Neural cell (in vitro differentiated cells): ENCODE measurements at regions not wholly inside any gene's neighbourhood (a gene's known extent, or its start where the extent isn't known, plus 50 kb on each side); places are given as distances from the start of the nearest gene placed in this dataset.

Experiments used
- H2AFZ ChIP-seq: fragments of 200-600, 300-800 bp; sonication (generic), shearing (Covaris generic); 2 replicates; pipeline ENCODE4 v1.6.0; 2014; ENCODE audit warnings: low read depth, mild to moderate bottlenecking, antibody characterized with exemption, low read length, moderate library complexity
- H3F3A ChIP-seq: fragments of 200-600 bp; shearing (Covaris generic); 2 replicates; pipeline ENCODE4 v1.6.1; 2016; ENCODE audit warnings: mild to moderate bottlenecking, moderate library complexity, mixed read lengths, antibody characterized with exemption, low read length; ENCODE audit not compliant: insufficient read depth, poor library complexity, severe bottlenecking
- H3K27ac ChIP-seq: fragments of 200-600, 300-800 bp; sonication (generic), shearing (Covaris generic); 2 replicates; pipeline ENCODE4 v1.5.1; 2014; ENCODE audit warnings: mild to moderate bottlenecking, low read length, moderate library complexity
- H3K27me3 ChIP-seq: fragments of 300-800, 200-600 bp; sonication (generic), shearing (Covaris generic); 2 replicates; pipeline ENCODE4 v1.6.0; 2014; ENCODE audit warnings: mild to moderate bottlenecking, low read depth, low read length, moderate library complexity; ENCODE audit not compliant: insufficient read depth
- H3K36me3 ChIP-seq: fragments of 300-800, 200-600 bp; sonication (generic), shearing (Covaris generic); 2 replicates; pipeline ENCODE4 v1.5.1; 2014; ENCODE audit warnings: mild to moderate bottlenecking, antibody characterized with exemption, low read length, moderate library complexity; ENCODE audit not compliant: insufficient read depth
- H3K4me2 ChIP-seq: fragments of 300-800, 200-600 bp; sonication (generic), shearing (Covaris generic); 2 replicates; pipeline ENCODE4 v1.6.0; 2014; ENCODE audit warnings: mild to moderate bottlenecking, low read length
- H3K4me3 ChIP-seq: fragments of 300-800, 200-600 bp; sonication (generic), shearing (Covaris generic); 2 replicates; pipeline ENCODE4 v1.5.1; 2014; ENCODE audit warnings: mild to moderate bottlenecking, low read length, moderate library complexity
- H3K79me2 ChIP-seq: fragments of 200-600 bp; shearing (Covaris generic); replicated peaks from 2 replicates; pipeline ENCODE4 v1.6.0; 2014; ENCODE audit warnings: mild to moderate bottlenecking, low read length, moderate library complexity; ENCODE audit not compliant: insufficient read depth
- H3K9ac ChIP-seq: fragments of 300-800, 200-600 bp; sonication (generic), shearing (Covaris generic); 2 replicates; pipeline ENCODE4 v1.6.1; 2016; ENCODE audit warnings: mild to moderate bottlenecking, low read length, mixed read lengths
- H3K9me2 ChIP-seq: fragments of 200-600 bp; shearing (Covaris generic); 2 replicates; pipeline ENCODE4 v1.6.1; 2016; ENCODE audit warnings: mild to moderate bottlenecking, low read length, mixed read lengths; ENCODE audit not compliant: insufficient read depth
- H3K9me3 ChIP-seq: fragments of 200-600, 300-800 bp; sonication (generic), shearing (Covaris generic); 2 replicates; pipeline ENCODE4 v1.6.1; 2016; ENCODE audit warnings: mild to moderate bottlenecking, mixed run types, low read length, moderate library complexity, mixed read lengths
- H4K20me1 ChIP-seq: fragments of 200-600 bp; shearing (Covaris generic); 2 replicates; pipeline ENCODE4 v1.6.1; 2016; ENCODE audit warnings: mild to moderate bottlenecking, mixed run types; ENCODE audit not compliant: insufficient read depth
- CTCF ChIP-seq: fragments of 450-650 bp; IDR thresholded peaks from 2 replicates; pipeline ENCODE4 v1.5.1; 2014; ENCODE audit warnings: antibody characterized with exemption, mild to moderate bottlenecking, moderate library complexity; ENCODE audit not compliant: poor library complexity, severe bottlenecking
- EP300 ChIP-seq: fragments of 450-650 bp; conservative IDR thresholded peaks from 2 replicates; pipeline ENCODE4 v1.6.1; 2014; ENCODE audit warnings: antibody characterized with exemption, mild to moderate bottlenecking, moderate library complexity; ENCODE audit not compliant: poor library complexity, severe bottlenecking
- EZH2 ChIP-seq: fragments of 200-600, 300-800 bp; shearing (Covaris generic), sonication (generic); IDR thresholded peaks from 2 replicates; pipeline ENCODE4 v1.6.1; 2014; ENCODE audit warnings: antibody characterized with exemption, low read length, borderline replicate concordance, mild to moderate bottlenecking; ENCODE audit not compliant: insufficient read depth, poor library complexity, severe bottlenecking
- MXI1 ChIP-seq: fragments of 450-650 bp; conservative IDR thresholded peaks from 2 replicates; pipeline ENCODE4 v1.6.1; 2014; ENCODE audit warnings: antibody characterized with exemption, mild to moderate bottlenecking; ENCODE audit not compliant: poor library complexity, severe bottlenecking
- POLR2AphosphoS5 ChIP-seq: IDR thresholded peaks from 2 replicates; pipeline ENCODE4 v1.6.1; 2012
- RAD21 ChIP-seq: fragments of 450-650 bp; conservative IDR thresholded peaks from 2 replicates; pipeline ENCODE4 v1.6.1; 2014; ENCODE audit warnings: antibody characterized with exemption, mild to moderate bottlenecking, moderate library complexity
- REST ChIP-seq: IDR thresholded peaks from 2 replicates; pipeline ENCODE4 v1.6.1; 2012; ENCODE audit warnings: borderline replicate concordance
- SMC3 ChIP-seq: fragments of 450-650 bp; conservative IDR thresholded peaks from 2 replicates; pipeline ENCODE4 v1.6.1; 2014; ENCODE audit warnings: antibody characterized with exemption, mild to moderate bottlenecking, moderate library complexity; ENCODE audit not compliant: poor library complexity
- TAF1 ChIP-seq: IDR thresholded peaks from 2 replicates; pipeline ENCODE4 v1.6.1; 2012; ENCODE audit warnings: low read depth

DNA sequence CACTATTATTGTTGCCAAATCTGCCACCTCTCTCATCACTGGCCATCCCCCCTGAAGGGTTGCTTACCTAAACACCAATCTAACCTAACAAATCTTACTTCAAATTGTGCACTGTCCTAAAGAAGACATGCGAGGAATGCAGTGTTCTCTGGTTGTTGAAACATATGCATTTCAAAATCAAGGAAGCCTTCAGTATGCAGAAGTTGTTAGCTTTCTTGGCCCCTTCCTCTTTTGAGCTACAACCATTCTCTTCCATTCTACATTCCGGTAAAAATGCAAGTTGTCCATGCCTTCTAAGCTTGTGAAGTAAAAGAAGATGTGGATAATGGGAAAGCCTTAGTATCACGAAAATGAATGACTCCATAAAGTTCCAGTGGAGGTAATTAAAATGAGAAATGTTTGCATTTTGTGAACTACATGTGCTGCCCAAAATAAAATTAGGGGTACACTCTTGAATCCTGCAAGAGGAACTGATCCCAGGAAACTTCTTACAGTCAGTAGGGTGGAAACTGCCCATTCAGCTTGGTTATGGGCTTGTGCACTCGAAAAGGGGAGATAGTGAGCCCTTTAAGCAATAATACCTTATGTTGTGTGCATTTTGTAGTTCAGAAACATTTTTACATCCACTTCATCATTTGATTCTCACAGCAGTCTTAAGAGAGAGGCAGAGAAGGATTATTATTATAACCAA, 77.6 kb upstream of the ADRB2 start:
- H3K27me3 ChIP-seq: no peaks in the 10 kb centered on the region
- no peak overlapping the region for H3K4me3 ChIP-seq

DNA sequence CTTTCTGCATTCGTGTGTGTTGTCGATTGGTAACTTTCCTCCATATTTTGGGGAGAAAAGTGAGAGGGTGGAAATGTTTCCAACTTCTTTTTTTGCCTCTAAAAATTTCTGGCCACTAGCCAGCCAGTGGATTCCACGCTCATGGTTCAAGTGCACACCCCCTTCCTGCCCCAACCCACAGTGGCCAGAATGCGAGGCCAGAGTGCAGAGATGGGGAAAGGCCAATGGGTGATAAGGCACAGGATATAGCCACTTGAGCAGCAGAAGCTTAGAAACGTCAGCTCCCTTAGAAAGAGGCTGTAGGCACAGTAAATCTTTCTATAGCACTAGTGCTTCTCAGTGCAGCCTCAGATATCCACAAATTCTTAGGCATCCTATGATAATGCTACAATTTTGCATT, 75.8 kb upstream of the ADRB2 start:
- no peaks in the 10 kb centered on the region for H4K20me1 ChIP-seq
- no peak overlapping the region for H3K27ac ChIP-seq
- H3F3A ChIP-seq: no peaks in the 10 kb centered on the region
- no peaks in the 10 kb centered on the region for H3K36me3 ChIP-seq
- no peak overlapping the region for H3K4me2 ChIP-seq
- no peak overlapping the region for H3K4me3 ChIP-seq
- H3K9ac ChIP-seq: no peak overlapping the region
- no peaks in the 10 kb centered on the region for H3K79me2 ChIP-seq
- no peaks in the 10 kb centered on the region for H3K9me2 ChIP-seq
- no peak overlapping the region for H2AFZ ChIP-seq
- no peaks in the 10 kb centered on the region for H3K9me3 ChIP-seq
- H3K27me3 ChIP-seq: no peaks in the 10 kb centered on the region
- TF ChIP-seq EZH2 (no peak), POLR2AphosphoS5 (no peak), SMC3 (no peak), RAD21 (no peak), CTCF (no peak), TAF1 (no peak), MXI1 (no peak)

More for the DNA sequence above, 77.6 kb upstream of the ADRB2 start:
- Histone ChIP-seq H3K9me2 (no peaks in the 10 kb centered on the region), H3K27ac (no peak overlapping the region), H3K79me2 (no peaks in the 10 kb centered on the region), H3F3A (no peaks in the 10 kb centered on the region), H2AFZ (no peak overlapping the region), H3K4me2 (no peak overlapping the region), H4K20me1 (no peaks in the 10 kb centered on the region), H3K9me3 (no peaks in the 10 kb centered on the region), H3K36me3 (no peaks in the 10 kb centered on the region), H3K9ac (no peak overlapping the region)
- TF ChIP-seq REST: no peak
- no peak for TF ChIP-seq EP300
- TF ChIP-seq MXI1: no peak
- no peak for TF ChIP-seq TAF1
- TF ChIP-seq POLR2AphosphoS5: no peak
- TF ChIP-seq RAD21: no peak
- TF ChIP-seq SMC3: no peak
- no peak for TF ChIP-seq EZH2
- no peak for TF ChIP-seq CTCF
